Activated CD4-positive, alpha-beta T cell treated with anti-CD3 and anti-CD28 coated beads for 36 hours (primary cell): ENCODE measurements at regions not wholly inside any gene's neighbourhood (a gene's known extent, or its start where the extent isn't known, plus 50 kb on each side); places are given as distances from the start of the nearest gene placed in this dataset.
"Not testable (repeated sequence)": the region's sequence is repeated elsewhere in the genome, so short reads cannot be mapped to it uniquely, and the experiment has no call there.

Experiments used
- ATAC-seq: fragments of 200-7000 bp; cut with Tn5 transposase; one replicate; pipeline ENCODE4 v1.10.0; 2021; ENCODE audit warnings: mild to moderate bottlenecking, moderate library complexity
- CTCF ChIA-PET: fragments of 350-600 bp; sonication (Branson Sonifier 250); formaldehyde crosslinking; loops from one replicate; lab custom pipeline; 2021; ENCODE audit warnings: antibody characterized with exemption; lab: Charles Lee
- POLR2A ChIA-PET: fragments of 350-600 bp; sonication (Branson Sonifier 250); formaldehyde crosslinking; loops from one replicate; lab custom pipeline; 2021; ENCODE audit warnings: antibody characterized with exemption, inconsistent platforms; lab: Charles Lee
- DNase-seq: peaks from one replicate; pipeline ENCODE4 v3.0.0-alpha.2; 2020
- H3K27ac Mint-ChIP-seq: one replicate; pipeline ENCODE4 v1.8.0; 2021; ENCODE audit warnings: mixed read lengths
- H3K27me3 Mint-ChIP-seq: one replicate; pipeline ENCODE4 v1.8.0; 2021; ENCODE audit warnings: mixed read lengths
- H3K36me3 Mint-ChIP-seq: one replicate; pipeline ENCODE4 v1.8.0; 2021; ENCODE audit warnings: low read depth, mixed read lengths
- H3K4me1 Mint-ChIP-seq: one replicate; pipeline ENCODE4 v1.8.0; 2021; ENCODE audit warnings: mixed read lengths
- H3K4me3 Mint-ChIP-seq: one replicate; pipeline ENCODE4 v1.8.0; 2021; ENCODE audit warnings: mild to moderate bottlenecking, moderate library complexity, mixed read lengths
- H3K9me3 Mint-ChIP-seq: one replicate; pipeline ENCODE4 v1.8.0; 2021; ENCODE audit warnings: low read depth, mixed read lengths
- intact Hi-C, 2 experiments: fragments of 100-400 bp; cut with DNase I in 1 of 2; cut with micrococcal nuclease in 1 of 2; formaldehyde crosslinking; loops; one replicate each; pipeline versions ENCODE4 v1.14.2 to v1.15.1; 2022 to 2024; cut with DNase I, micrococcal nuclease

GRCh38 chr20:36082315-36082915 is 72.1 kb upstream of the EPB41L1 start:
- Mint-ChIP-seq H3K4me3 (no peak overlapping the region), H3K27ac (no peak overlapping the region), H3K36me3 (no peaks in the 10 kb centered on the region), H3K27me3 (peaks cover 9% of the 10 kb centered on the region), H3K4me1 (no peaks in the 10 kb centered on the region), H3K9me3 (no peaks in the 10 kb centered on the region)
- DNase-seq, result no peak
- no peak for ATAC-seq
- intact Hi-C loops, result no loop called here
- POLR2A ChIA-PET, result no interaction called here
- CTCF ChIA-PET, result no interaction called here

GRCh38 chr20:36083200-36083599 is 71.3 kb upstream of the EPB41L1 start:
- CTCF ChIA-PET, result not testable (repeated sequence)

DNA sequence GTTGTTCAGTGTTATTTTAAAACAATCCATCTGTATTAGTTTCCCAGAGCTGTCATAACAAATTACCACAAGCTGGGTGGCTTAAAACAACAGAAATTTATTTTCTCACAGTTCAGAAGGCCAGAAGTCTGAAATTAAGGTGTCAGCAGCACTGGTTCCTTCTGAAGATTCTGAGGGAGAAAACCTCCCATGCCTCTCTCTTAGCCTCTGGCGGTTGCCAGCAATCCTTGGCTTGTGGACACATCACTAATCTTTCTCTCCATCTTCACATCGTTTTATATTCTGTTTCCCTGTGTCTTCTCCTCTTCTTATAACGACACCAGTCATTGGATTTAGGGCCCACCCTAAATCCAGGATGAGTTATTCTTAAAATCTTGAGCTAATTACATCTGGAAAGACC is 70.2 kb upstream of the EPB41L1 start:
- ATAC-seq, result no peak
- CTCF ChIA-PET, result interaction anchor here (0.7 kb wide), 1 partner anchor 93 kb away, joined by 3 read pairs; no protein-coding TSS in a partner anchor
- Mint-ChIP-seq H3K27me3 (peaks cover 13% of the 10 kb centered on the region), H3K4me3 (no peak overlapping the region), H3K4me1 (no peaks in the 10 kb centered on the region), H3K36me3 (no peaks in the 10 kb centered on the region), H3K27ac (no peak overlapping the region), H3K9me3 (no peaks in the 10 kb centered on the region)
- POLR2A ChIA-PET, result no interaction called here
- intact Hi-C loops, result no loop called here
- no peak for DNase-seq

More at GRCh38 chr20:36083200-36083599, 71.3 kb upstream of the EPB41L1 start:
- H3K36me3 Mint-ChIP-seq, H3K27ac Mint-ChIP-seq, H3K9me3 Mint-ChIP-seq, POLR2A ChIA-PET, ATAC-seq, H3K4me3 Mint-ChIP-seq, intact Hi-C loops, H3K4me1 Mint-ChIP-seq, DNase-seq: not testable (repeated sequence)
- H3K27me3 Mint-ChIP-seq, result peaks cover 11% of the 10 kb centered on the region

DNA sequence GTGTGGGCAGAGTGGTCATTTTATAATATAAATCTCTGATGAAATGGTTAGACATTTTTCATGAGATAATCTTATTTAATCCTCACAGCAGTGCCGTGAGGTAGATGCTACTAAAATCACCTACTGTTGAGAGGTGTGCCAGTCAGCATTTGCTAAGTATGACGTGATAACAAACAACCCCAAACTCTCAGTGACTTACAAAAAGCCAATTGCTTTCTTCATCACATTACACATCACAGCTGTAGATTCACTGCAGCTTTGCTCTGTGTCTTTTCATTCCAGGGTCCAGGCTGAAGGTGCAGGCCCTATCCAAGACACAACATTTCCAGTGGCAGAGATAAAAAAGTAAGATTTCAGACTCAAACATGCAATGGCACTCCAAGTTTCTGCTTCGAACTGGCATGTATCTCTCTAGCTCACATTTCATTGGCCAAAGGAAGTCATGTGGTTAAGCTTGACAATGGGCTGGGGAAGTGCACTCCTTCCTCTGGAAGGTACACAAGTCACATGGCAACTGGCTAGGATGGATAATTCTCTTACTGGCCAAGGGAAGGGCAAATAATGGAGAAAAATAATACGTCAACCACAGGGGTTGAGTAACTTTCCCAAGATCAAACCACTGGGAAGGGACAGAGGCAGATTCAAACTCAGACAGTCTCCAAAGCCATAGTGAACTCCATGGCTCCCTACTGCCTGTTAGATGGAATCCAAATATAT is 69.5 kb upstream of the EPB41L1 start:
- POLR2A ChIA-PET, result no interaction called here

DNA sequence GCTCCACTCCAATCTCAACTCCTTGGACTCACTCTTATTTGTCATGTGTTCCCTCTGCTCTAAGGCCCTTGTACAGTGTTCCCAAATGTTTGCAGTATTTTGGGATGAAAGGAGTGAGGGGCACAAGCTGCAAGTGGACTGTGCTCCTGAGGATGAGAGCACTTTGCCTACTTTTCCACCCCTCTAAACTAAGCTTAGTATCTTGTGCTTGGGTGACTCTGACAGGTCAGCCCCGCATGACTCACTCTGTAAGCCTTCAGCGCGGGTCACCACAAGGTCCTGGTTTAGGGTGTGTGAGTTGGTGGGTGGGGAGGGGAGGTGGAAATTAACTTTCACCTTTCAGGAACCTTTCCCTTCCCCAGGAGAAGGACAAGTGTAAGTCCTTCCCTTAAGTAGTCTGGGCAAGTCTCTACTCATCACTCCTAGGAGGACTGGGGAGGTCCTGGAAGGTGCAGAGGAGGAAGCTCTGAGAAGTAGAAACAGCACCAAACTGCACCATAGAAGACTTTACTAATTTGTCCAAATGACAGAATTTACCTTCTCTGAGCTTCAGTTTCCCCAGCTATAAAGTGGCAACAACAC is 68.8 kb upstream of the EPB41L1 start:
- ChIA-PET POLR2A (no interaction called here), CTCF (interaction anchor here (0.6 kb wide), 1 partner anchor 91 kb away, joined by 3 read pairs; no protein-coding TSS in a partner anchor)
- H3K9me3 Mint-ChIP-seq, result no peaks in the 10 kb centered on the region
- H3K4me1 Mint-ChIP-seq, result no peaks in the 10 kb centered on the region
- DNase-seq, result no peak
- no peaks in the 10 kb centered on the region for H3K36me3 Mint-ChIP-seq
- no peak overlapping the region for H3K27ac Mint-ChIP-seq
- intact Hi-C loops, result no loop called here
- ATAC-seq, result no peak
- peaks cover 19% of the 10 kb centered on the region for H3K27me3 Mint-ChIP-seq
- no peak overlapping the region for H3K4me3 Mint-ChIP-seq

More for the DNA sequence above, 69.5 kb upstream of the EPB41L1 start:
- Mint-ChIP-seq H3K4me3 (no peak overlapping the region), H3K9me3 (no peaks in the 10 kb centered on the region), H3K27ac (no peak overlapping the region), H3K4me1 (no peaks in the 10 kb centered on the region), H3K36me3 (no peaks in the 10 kb centered on the region), H3K27me3 (peaks cover 16% of the 10 kb centered on the region)
- DNase-seq (no peak), ATAC-seq (no peak)
- intact Hi-C loops, result no loop called here
- CTCF ChIA-PET, result interaction anchor here (0.6 to 0.7 kb wide), 2 partner anchors 91 to 94 kb away, joined by 3 read pairs; no protein-coding TSS in a partner anchor

- Mint-ChIP-seq H3K27ac (no peak overlapping the region), H3K27me3 (peaks cover 27% of the 10 kb centered on the region), H3K4me3 (no peak overlapping the region), H3K9me3 (no peaks in the 10 kb centered on the region), H3K36me3 (no peaks in the 10 kb centered on the region), H3K4me1 (no peaks in the 10 kb centered on the region)
- POLR2A ChIA-PET, result interaction anchor here (0.6 kb wide), 1 partner anchor 22 kb away, joined by 3 read pairs; no protein-coding TSS in a partner anchor
- CTCF ChIA-PET, result interaction anchor here (0.6 kb wide), 2 partner anchors 132 to 192 kb away, joined by 3 read pairs; no protein-coding TSS in a partner anchor
- no peak for DNase-seq
- no peak for ATAC-seq
- intact Hi-C loops, result no loop called here
These were observed 67.8 kb upstream of the EPB41L1 start for GRCh38 chr20:36086767-36087166.

GRCh38 chr20:36090223-36090622 is 64.3 kb upstream of the EPB41L1 start:
- no peak for ATAC-seq

DNA sequence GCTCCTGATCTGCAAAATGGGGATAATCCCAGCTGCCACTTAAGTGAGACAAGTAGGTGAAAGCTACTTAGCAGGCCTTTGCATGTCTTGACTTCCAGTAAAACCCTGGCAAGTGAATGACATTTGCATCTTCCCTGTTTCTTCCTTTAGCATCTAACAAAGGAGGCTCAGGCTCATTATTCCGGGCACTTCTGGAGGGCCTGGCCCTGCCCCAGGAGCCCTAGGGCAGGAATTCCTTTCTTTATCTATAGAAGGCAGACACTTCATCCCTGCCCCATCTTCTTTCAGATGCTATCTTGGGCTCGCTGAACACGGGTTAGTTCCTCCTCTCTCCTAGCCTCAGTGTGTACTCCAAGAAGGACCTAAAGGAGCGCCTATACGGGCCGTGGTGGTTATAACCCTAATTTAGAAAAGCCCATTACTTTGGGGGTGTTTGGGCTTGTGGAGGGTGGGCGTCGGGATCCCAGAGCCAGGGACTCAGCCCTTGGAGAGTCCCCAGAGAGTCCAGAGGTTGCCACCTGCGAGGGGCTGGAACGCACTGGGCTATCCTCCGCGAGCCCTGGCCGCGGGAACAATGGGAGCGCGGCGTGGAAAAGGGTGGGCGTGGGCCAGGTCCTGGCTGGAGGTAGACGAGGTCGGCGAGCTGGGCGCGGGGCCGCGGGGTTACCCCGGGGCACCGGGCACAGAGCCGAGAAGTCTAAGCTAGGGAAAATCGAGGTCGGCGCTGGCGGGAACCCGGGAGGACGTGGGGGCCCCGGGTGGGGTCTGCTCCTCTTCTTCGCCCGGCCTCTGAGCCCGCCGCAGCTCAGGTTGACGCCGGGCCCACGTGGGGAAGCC is 62.8 kb upstream of the EPB41L1 start:
- intact Hi-C loops, result no loop called here
- ATAC-seq (no peak), DNase-seq (no peak)
- Mint-ChIP-seq H3K9me3 (no peaks in the 10 kb centered on the region), H3K4me3 (peak overlapping the region; percentile 22), H3K36me3 (no peaks in the 10 kb centered on the region), H3K4me1 (peaks cover 10% of the 10 kb centered on the region), H3K27me3 (peaks cover 37% of the 10 kb centered on the region), H3K27ac (no peak overlapping the region)
- POLR2A ChIA-PET, result interaction anchor here (0.6 kb wide), 1 partner anchor 137 kb away, joined by 3 read pairs; the partner anchor contains the start of gene SCAND1
- CTCF ChIA-PET, result interaction anchor here (0.6 to 3.3 kb wide), 4 partner anchors 10 to 639 kb away, joined by 3 to 14 read pairs (median 3); no protein-coding TSS in a partner anchor

More at GRCh38 chr20:36090223-36090622, 64.3 kb upstream of the EPB41L1 start:
- Mint-ChIP-seq H3K9me3 (no peaks in the 10 kb centered on the region), H3K4me3 (no peak overlapping the region), H3K36me3 (no peaks in the 10 kb centered on the region), H3K27me3 (peaks cover 36% of the 10 kb centered on the region), H3K27ac (no peak overlapping the region), H3K4me1 (peaks cover 9% of the 10 kb centered on the region)
- intact Hi-C loops, result no loop called here
- ChIA-PET CTCF (interaction anchor here (3.3 kb wide), 1 partner anchor 98 kb away, joined by 14 read pairs; no protein-coding TSS in a partner anchor), POLR2A (interaction anchor here (0.6 kb wide), 1 partner anchor 93 kb away, joined by 6 read pairs; no protein-coding TSS in a partner anchor)
- DNase-seq, result no peak

- ATAC-seq (peak; percentile 34), DNase-seq (peak; percentile 25)
- POLR2A ChIA-PET, result no interaction called here
- intact Hi-C loops, result no loop called here
- Mint-ChIP-seq H3K36me3 (no peaks in the 10 kb centered on the region), H3K27ac (no peak overlapping the region), H3K27me3 (peaks cover 37% of the 10 kb centered on the region), H3K9me3 (no peaks in the 10 kb centered on the region), H3K4me1 (peaks cover 10% of the 10 kb centered on the region), H3K4me3 (peak overlapping the region; percentile 78)
- CTCF ChIA-PET, result interaction anchor here (0.6 to 3.3 kb wide), 4 partner anchors 9 to 639 kb away, joined by 3 to 14 read pairs (median 3); no protein-coding TSS in a partner anchor
These were observed 62.0 kb upstream of the EPB41L1 start for GRCh38 chr20:36092398-36093024.

DNA sequence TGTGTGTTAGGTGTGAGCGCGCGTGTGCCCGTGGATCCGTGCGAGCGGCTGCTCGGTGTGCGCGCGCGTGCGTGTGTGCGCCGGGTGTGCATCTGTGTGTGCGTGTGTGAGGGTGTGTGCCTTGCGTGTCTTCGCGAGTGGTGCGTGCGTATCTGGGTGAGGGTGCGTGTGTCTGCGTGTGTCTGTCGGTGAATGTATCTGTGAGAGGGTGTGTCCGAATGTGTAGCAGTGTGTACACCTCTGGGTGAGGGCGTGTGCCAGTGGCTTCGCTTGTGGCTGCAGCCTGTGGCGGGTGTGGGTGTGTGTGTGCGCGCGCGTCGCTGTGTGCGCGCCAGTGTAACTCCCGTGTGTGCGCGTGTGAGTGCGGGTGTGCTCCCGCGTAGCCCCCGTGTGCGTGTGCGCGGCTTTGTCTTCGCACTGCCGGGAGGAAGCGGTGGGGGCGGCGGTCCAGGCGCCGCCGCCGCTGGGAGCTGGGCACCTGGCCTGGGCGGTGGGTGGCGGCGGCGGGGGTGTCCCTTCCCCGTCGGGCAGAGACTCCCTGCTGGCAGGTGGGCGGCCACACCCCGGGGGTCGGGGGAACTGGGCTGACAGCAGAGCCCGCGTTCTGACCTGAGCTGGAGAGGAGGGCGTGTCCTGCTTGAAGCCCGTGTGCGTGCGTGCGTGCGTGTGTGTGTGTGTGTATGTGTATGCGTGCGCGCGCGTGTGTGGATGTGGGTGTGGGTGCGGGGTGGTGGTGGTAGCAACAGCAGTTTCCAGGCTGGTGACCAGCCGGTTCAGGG is 61.3 kb upstream of the EPB41L1 start:
- DNase-seq, result peak; percentile 61
- intact Hi-C loops, result no loop called here
- ChIA-PET CTCF (interaction anchor here (0.7 to 1.0 kb wide), 2 partner anchors 42 to 45 kb away, joined by 4 read pairs; no protein-coding TSS in a partner anchor), POLR2A (interaction anchor here (0.6 kb wide), 1 partner anchor 357 kb away, joined by 3 read pairs; no protein-coding TSS in a partner anchor)
- peaks cover 33% of the 10 kb centered on the region for H3K27me3 Mint-ChIP-seq
- no peaks in the 10 kb centered on the region for H3K36me3 Mint-ChIP-seq
- ATAC-seq, result peak; percentile 57
- no peak overlapping the region for H3K27ac Mint-ChIP-seq
- H3K9me3 Mint-ChIP-seq, result no peaks in the 10 kb centered on the region
- H3K4me1 Mint-ChIP-seq, result peaks cover 10% of the 10 kb centered on the region
- peak overlapping the region; percentile 78 for H3K4me3 Mint-ChIP-seq
